ENCODE measurements at regions not wholly inside any gene's neighbourhood (a gene's known extent, or its start where the extent isn't known, plus 50 kb on each side); places are given as distances from the start of the nearest gene placed in this dataset.

DNA sequence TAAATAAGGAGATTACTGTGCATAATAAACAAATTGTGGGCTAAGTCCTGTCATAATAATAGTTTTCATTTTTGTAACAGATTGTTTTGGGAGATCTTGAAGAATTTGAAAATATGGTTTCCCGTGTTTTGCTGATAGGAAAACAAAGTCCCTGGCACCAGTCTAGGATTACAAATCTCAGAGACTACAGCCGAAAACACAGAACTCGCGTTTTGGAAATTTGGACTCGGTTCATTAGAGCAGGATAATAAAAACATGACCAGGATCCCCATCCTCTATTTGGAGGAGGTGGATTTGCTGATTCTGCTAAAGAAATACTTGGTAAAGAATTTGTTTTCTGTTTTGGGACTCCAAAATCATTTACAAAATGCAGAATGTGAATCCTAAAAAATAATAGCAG lies 1194.4 kb downstream of the DTWD2 start:
- POLR2A ChIA-PET = no interaction called here
- no peak for TF ChIP-seq IKZF2 (IDR thresholded peaks at IDR 0.05)
- no peak for TF ChIP-seq ASH2L (IDR thresholded peaks at IDR 0.05; ENCODE audit: borderline replicate concordance, low read depth)
- TF ChIP-seq CHD4 (IDR thresholded peaks at IDR 0.05) = no peak
- no peak for TF ChIP-seq ZNF274 (IDR thresholded peaks at IDR 0.05; ENCODE audit: insufficient read depth, insufficient read length)
- TF ChIP-seq, protein P1, sequence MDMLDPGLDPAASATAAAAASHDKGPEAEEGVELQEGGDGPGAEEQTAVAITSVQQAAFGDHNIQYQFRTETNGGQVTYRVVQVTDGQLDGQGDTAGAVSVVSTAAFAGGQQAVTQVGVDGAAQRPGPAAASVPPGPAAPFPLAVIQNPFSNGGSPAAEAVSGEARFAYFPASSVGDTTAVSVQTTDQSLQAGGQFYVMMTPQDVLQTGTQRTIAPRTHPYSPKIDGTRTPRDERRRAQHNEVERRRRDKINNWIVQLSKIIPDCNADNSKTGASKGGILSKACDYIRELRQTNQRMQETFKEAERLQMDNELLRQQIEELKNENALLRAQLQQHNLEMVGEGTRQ (IDR thresholded peaks at IDR 0.05; ENCODE audit: borderline replicate concordance, low read depth, low read length) = no peak
- TF ChIP-seq, protein P2, sequence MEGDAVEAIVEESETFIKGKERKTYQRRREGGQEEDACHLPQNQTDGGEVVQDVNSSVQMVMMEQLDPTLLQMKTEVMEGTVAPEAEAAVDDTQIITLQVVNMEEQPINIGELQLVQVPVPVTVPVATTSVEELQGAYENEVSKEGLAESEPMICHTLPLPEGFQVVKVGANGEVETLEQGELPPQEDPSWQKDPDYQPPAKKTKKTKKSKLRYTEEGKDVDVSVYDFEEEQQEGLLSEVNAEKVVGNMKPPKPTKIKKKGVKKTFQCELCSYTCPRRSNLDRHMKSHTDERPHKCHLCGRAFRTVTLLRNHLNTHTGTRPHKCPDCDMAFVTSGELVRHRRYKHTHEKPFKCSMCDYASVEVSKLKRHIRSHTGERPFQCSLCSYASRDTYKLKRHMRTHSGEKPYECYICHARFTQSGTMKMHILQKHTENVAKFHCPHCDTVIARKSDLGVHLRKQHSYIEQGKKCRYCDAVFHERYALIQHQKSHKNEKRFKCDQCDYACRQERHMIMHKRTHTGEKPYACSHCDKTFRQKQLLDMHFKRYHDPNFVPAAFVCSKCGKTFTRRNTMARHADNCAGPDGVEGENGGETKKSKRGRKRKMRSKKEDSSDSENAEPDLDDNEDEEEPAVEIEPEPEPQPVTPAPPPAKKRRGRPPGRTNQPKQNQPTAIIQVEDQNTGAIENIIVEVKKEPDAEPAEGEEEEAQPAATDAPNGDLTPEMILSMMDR (IDR thresholded peaks at IDR 0.05 in 2 of 3, conservative IDR thresholded peaks at IDR 0.05 in 1 of 3; ENCODE audit: control insufficient read depth in 2 of 3, extremely low read depth in 1 of 3, insufficient read depth in 1 of 3, low read depth in 3 of 3, low read length in 3 of 3) = no peak
- H3K79me2 ChIP-seq (ENCODE audit: control insufficient read depth, insufficient read depth, low read length) = no peaks in the 10 kb centered on the region
- no peaks in the 10 kb centered on the region for H3K4me1 ChIP-seq (ENCODE audit: control insufficient read depth, insufficient read depth, low read length)
- RAD21 ChIA-PET (ENCODE audit: unreplicated experiment) = no interaction called here
- ATAC-seq (no peak), FAIRE-seq (no peak), DNase-seq (ENCODE audit: low read depth, low spot score) (no peak)
- in situ Hi-C loops (cut with MboI) = no loop called here
- H3K4me2 ChIP-seq (ENCODE audit: control insufficient read depth, insufficient read depth) = no peak overlapping the region
- intact Hi-C loops (cut with micrococcal nuclease; ENCODE audit: unreplicated experiment) = no loop called here
- WGBS (ENCODE audit: insufficient coverage, insufficient replicate concordance, low lambda C conversion rate, missing lambda C conversion rate) = 37% methylated on average over 5 of the region's 5 CpGs
- no peak overlapping the region for H2AFZ ChIP-seq (ENCODE audit: control insufficient read depth, low read depth, low read length)
- BruUV-seq (replicated peaks) = no TSS peak
- no peak overlapping the region for H3K27ac ChIP-seq (ENCODE audit: control insufficient read depth, insufficient read depth)
- no peaks in the 10 kb centered on the region for H4K20me1 ChIP-seq (ENCODE audit: control insufficient read depth, insufficient read depth)
- no peaks in the 10 kb centered on the region for H3K27me3 ChIP-seq (replicated peaks in 1 of 2; ENCODE audit: control insufficient read depth in 2 of 2, insufficient read depth in 2 of 2, low read length in 1 of 2)
- SMC1A ChIA-PET (ENCODE audit: uncharacterized antibody, unreplicated experiment) = no interaction called here
- H3K36me3 ChIP-seq (ENCODE audit: control insufficient read depth in 2 of 2, insufficient read depth in 2 of 2, low read length in 1 of 2) = no peaks in the 10 kb centered on the region
- H3K9ac ChIP-seq (ENCODE audit: control insufficient read depth, insufficient read depth, low read length) = no peak overlapping the region
- H3K9me3 ChIP-seq (replicated peaks; ENCODE audit: control insufficient read depth, insufficient read depth, low read length) = no peaks in the 10 kb centered on the region
- H3K4me3 ChIP-seq = no peak overlapping the region
- CTCF ChIA-PET = no interaction called here

Data from GM12878 (cell line).